ENCODE measurements at regions not wholly inside any gene's neighbourhood (a gene's known extent, or its start where the extent isn't known, plus 50 kb on each side); places are given as distances from the start of the nearest gene placed in this dataset.

- H3K27ac ChIP-seq = no peak overlapping the region
- TF ChIP-seq CTCF (IDR thresholded peaks at IDR 0.05) = no peak
- TF ChIP-seq ZFX (IDR thresholded peaks at IDR 0.05; ENCODE audit: borderline replicate concordance) = no peak
Measured at GRCh38 chr14:101492716-101493115, 68.6 kb upstream of the DIO3 start.

- no peak overlapping the region for H3K27ac ChIP-seq
- TF ChIP-seq CTCF (IDR thresholded peaks at IDR 0.05) = no peak
- TF ChIP-seq ZFX (IDR thresholded peaks at IDR 0.05; ENCODE audit: borderline replicate concordance) = no peak
Measured at GRCh38 chr14:101494826-101495225, 66.5 kb upstream of the DIO3 start.

GRCh38 chr14:101495284-101495683 lies 66.0 kb upstream of the DIO3 start:
- TF ChIP-seq CTCF (IDR thresholded peaks at IDR 0.05) = no peak
- no peak for TF ChIP-seq ZFX (IDR thresholded peaks at IDR 0.05; ENCODE audit: borderline replicate concordance)
- H3K27ac ChIP-seq = no peak overlapping the region

GRCh38 chr14:101495827-101496775 lies 65.2 kb upstream of the DIO3 start:
- TF ChIP-seq CTCF (IDR thresholded peaks at IDR 0.05) (no peak), ZFX (IDR thresholded peaks at IDR 0.05; ENCODE audit: borderline replicate concordance) (no peak)
- H3K27ac ChIP-seq = no peak overlapping the region

- H3K27ac ChIP-seq = no peak overlapping the region
- no peak for TF ChIP-seq CTCF (IDR thresholded peaks at IDR 0.05)
- no peak for TF ChIP-seq ZFX (IDR thresholded peaks at IDR 0.05; ENCODE audit: borderline replicate concordance)
Measured at GRCh38 chr14:101496776-101497683, 64.3 kb upstream of the DIO3 start.

GRCh38 chr14:101497684-101498525 lies 63.4 kb upstream of the DIO3 start:
- TF ChIP-seq CTCF (IDR thresholded peaks at IDR 0.05) (no peak), ZFX (IDR thresholded peaks at IDR 0.05; ENCODE audit: borderline replicate concordance) (no peak)
- no peak overlapping the region for H3K27ac ChIP-seq

Data from 22Rv1 (cell line).